ENCODE measurements at regions not wholly inside any gene's neighbourhood (a gene's known extent, or its start where the extent isn't known, plus 50 kb on each side); places are given as distances from the start of the nearest gene placed in this dataset.

DNA sequence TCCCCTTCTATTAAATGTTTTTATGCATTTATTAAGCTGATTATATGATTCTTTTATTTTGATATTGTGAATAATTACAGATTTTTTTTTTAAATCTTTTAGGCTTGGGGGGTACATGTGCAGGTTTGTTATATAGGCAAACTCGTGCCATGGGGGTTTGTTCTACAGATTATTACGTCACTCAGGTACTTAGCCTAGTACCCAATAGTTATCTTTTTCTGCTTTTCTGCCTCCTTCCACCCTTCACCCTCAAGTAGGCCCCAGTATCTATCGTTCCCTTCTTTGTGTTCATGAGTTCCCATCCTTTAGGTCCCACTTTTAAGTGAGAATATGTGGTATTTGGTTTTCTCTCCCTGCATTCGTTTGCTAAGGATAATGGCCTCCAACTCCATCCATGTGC lies 92.2 kb upstream of the CWC22 start:
- no peak overlapping the region for H3K4me3 ChIP-seq
- no peaks in the 10 kb centered on the region for H3K9me3 ChIP-seq
- H3K4me1 ChIP-seq, result no peaks in the 10 kb centered on the region
- no peak for TF ChIP-seq EP300 (IDR thresholded peaks at IDR 0.05)
- TF ChIP-seq POLR2A (IDR thresholded peaks at IDR 0.05), result no peak
- H3K27me3 ChIP-seq, result no peaks in the 10 kb centered on the region
- WGBS, 2 donors, result 82 to 87% methylated on average over 4 of the region's 4 CpGs
- no peak overlapping the region for H3K27ac ChIP-seq
- intact Hi-C loops (cut with DNase I), result no loop called here
- H3K36me3 ChIP-seq, result no peaks in the 10 kb centered on the region
- DNase-seq, result no peak

DNA sequence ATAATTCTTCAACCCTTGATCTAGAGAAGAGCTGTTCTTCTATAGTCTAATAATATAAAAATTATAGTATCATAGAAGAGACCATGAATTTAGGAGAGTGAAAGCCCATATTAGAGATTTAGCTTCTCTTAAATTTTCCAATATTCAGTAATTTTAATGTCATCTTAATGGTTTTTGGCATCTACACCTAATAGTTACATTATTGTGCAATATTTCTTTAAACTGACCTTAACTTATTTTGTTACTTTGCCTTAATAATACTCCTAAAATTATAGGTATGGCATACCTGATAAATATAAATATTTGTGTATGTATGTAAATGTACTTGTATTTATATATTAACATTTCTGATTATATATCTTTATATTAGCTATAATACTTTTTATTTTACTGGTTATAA lies 78.0 kb upstream of the CWC22 start:
- intact Hi-C loops (cut with DNase I), result no loop called here
- DNase-seq, result no peak

DNA sequence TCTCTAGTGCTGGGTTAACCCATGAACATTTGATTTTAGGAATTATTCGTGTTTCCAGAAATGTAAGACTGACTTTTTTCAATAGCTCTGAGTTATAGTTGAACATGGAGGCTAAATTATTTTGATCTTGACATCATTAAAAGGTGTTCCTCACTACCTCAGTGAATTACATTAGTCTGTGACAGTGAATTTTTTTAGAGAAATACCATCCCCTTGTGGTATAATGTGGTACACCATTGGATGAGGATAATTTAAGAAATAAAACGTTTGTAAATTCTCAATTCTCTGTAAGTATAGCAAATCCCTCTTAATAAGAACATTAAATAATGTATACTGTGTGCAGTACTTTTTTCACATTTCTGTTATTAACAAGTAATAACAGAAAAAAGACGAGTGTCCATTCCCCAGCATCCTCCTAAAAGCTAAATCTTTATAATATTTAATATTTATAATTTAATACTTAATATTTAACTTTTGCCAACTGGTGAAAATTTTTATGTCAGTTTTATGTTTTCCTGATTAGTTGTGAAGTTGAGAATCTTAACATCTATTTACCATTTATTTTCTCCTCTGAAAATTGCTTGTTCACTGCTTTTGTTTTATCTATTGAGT lies 70.3 kb upstream of the CWC22 start:
- H3K4me3 ChIP-seq, result no peak overlapping the region
- H3K27me3 ChIP-seq, result no peaks in the 10 kb centered on the region
- no peak overlapping the region for H3K27ac ChIP-seq
- no peaks in the 10 kb centered on the region for H3K9me3 ChIP-seq
- WGBS, 2 donors, result 8 to 18% methylated on average over 3 of the region's 3 CpGs
- intact Hi-C loops (cut with DNase I), result no loop called here
- no peaks in the 10 kb centered on the region for H3K36me3 ChIP-seq
- no peak for DNase-seq
- TF ChIP-seq POLR2AphosphoS5 (IDR thresholded peaks at IDR 0.05) (no peak), POLR2A (IDR thresholded peaks at IDR 0.05) (no peak), EP300 (IDR thresholded peaks at IDR 0.05) (no peak)
- TF ChIP-seq, protein P1, sequence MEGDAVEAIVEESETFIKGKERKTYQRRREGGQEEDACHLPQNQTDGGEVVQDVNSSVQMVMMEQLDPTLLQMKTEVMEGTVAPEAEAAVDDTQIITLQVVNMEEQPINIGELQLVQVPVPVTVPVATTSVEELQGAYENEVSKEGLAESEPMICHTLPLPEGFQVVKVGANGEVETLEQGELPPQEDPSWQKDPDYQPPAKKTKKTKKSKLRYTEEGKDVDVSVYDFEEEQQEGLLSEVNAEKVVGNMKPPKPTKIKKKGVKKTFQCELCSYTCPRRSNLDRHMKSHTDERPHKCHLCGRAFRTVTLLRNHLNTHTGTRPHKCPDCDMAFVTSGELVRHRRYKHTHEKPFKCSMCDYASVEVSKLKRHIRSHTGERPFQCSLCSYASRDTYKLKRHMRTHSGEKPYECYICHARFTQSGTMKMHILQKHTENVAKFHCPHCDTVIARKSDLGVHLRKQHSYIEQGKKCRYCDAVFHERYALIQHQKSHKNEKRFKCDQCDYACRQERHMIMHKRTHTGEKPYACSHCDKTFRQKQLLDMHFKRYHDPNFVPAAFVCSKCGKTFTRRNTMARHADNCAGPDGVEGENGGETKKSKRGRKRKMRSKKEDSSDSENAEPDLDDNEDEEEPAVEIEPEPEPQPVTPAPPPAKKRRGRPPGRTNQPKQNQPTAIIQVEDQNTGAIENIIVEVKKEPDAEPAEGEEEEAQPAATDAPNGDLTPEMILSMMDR (IDR thresholded peaks at IDR 0.05), result peak in 2 of 4 experiments; percentile 20 to 41
- H3K4me1 ChIP-seq, result no peaks in the 10 kb centered on the region

More for the DNA sequence above, 78.0 kb upstream of the CWC22 start:
- H3K9me3 ChIP-seq, result no peaks in the 10 kb centered on the region
- H3K27me3 ChIP-seq, result no peaks in the 10 kb centered on the region
- H3K36me3 ChIP-seq, result no peaks in the 10 kb centered on the region
- no peak overlapping the region for H3K27ac ChIP-seq
- TF ChIP-seq POLR2A (IDR thresholded peaks at IDR 0.05) (no peak), POLR2AphosphoS5 (IDR thresholded peaks at IDR 0.05) (no peak), EP300 (IDR thresholded peaks at IDR 0.05) (no peak)
- TF ChIP-seq, protein P1 (IDR thresholded peaks at IDR 0.05), result no peak
- H3K4me1 ChIP-seq, result no peaks in the 10 kb centered on the region
- no peak overlapping the region for H3K4me3 ChIP-seq

DNA sequence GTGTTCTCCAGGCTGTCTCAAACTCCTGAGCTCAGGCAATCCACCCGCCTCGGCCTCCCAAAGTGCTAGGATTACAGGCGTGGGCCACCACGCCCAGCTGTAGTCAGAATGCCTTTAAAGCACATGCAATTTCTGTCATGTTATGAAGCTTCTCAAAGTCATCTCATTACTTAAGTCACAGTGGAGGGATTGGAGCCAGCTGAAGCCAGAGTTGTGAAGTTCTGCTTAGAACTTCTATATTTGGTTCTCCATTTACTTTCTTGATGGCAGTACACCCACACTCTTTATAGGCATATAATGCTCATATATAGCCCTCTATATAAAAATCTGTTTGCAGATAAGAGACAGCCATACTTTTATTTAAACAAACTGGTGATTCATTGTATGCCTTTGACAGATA lies 68.8 kb upstream of the CWC22 start:
- Histone ChIP-seq H3K27me3 (no peaks in the 10 kb centered on the region), H3K4me1 (no peaks in the 10 kb centered on the region), H3K4me3 (no peak overlapping the region), H3K9me3 (no peaks in the 10 kb centered on the region), H3K27ac (no peak overlapping the region), H3K36me3 (no peaks in the 10 kb centered on the region)
- intact Hi-C loops (cut with DNase I), result no loop called here
- TF ChIP-seq, protein P1 (IDR thresholded peaks at IDR 0.05), result no peak
- TF ChIP-seq POLR2AphosphoS5 (IDR thresholded peaks at IDR 0.05), result no peak
- TF ChIP-seq EP300 (IDR thresholded peaks at IDR 0.05), result no peak
- WGBS, 2 donors, result 19 to 79% methylated on average over 4 of the region's 4 CpGs
- no peak for DNase-seq

DNA sequence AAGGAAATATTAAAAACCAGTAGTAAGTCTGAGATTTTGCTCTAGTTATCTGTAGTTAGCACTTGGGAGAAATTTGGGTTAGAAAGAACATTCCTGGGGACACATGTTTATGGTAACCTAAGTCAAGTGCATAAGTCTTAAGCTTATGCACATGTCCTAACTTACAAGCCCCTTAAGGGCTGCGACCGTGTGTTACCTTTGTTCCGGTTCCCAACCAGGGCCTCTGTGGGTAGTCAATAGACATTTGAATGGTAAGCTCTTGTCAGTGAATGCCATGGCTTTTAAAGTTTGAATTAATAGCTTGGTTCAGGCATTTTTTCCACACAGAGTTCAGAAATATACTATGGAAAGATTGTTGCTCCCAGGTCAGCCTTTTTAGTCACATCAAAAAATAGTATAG lies 64.7 kb upstream of the CWC22 start:
- Histone ChIP-seq H3K27me3 (no peaks in the 10 kb centered on the region), H3K4me3 (no peak overlapping the region), H3K36me3 (no peaks in the 10 kb centered on the region), H3K4me1 (no peaks in the 10 kb centered on the region), H3K9me3 (peaks cover 0 to 7% (median under 1%) of the 10 kb centered on the region in 4 donors), H3K27ac (no peak overlapping the region)
- DNase-seq, result no peak
- 88 to 89% methylated on average over 3 of the region's 3 CpGs for WGBS, 2 donors
- no peak for TF ChIP-seq POLR2A (IDR thresholded peaks at IDR 0.05)
- TF ChIP-seq POLR2AphosphoS5 (IDR thresholded peaks at IDR 0.05), result no peak
- TF ChIP-seq EP300 (IDR thresholded peaks at IDR 0.05), result no peak
- TF ChIP-seq, protein P1 (IDR thresholded peaks at IDR 0.05), result no peak
- intact Hi-C loops (cut with DNase I), result no loop called here

All from sigmoid colon (tissue), 6 donors.